Neural crest cell (in vitro differentiated cells): ENCODE measurements at regions not wholly inside any gene's neighbourhood (a gene's known extent, or its start where the extent isn't known, plus 50 kb on each side); places are given as distances from the start of the nearest gene placed in this dataset.

Source experiments
- DNase-seq: peaks from one replicate; pipeline ENCODE4 v3.0.0; 2021; ENCODE audit warnings: low read depth, mixed read lengths, low spot score
- H3K27ac Mint-ChIP-seq: one replicate; pipeline ENCODE4 v1.8.0; 2021; ENCODE audit warnings: mild to moderate bottlenecking, mixed read lengths; ENCODE audit not compliant: unreplicated experiment
- H3K27me3 Mint-ChIP-seq: 2 replicates; pipeline ENCODE4 v1.8.0; 2021; ENCODE audit warnings: low read depth, mild to moderate bottlenecking, mixed read lengths
- H3K36me3 Mint-ChIP-seq: 2 replicates; pipeline ENCODE4 v1.8.0; 2021; ENCODE audit warnings: low read depth, mild to moderate bottlenecking, mixed read lengths
- H3K4me1 Mint-ChIP-seq: 2 replicates; pipeline ENCODE4 v1.8.0; 2021; ENCODE audit warnings: mixed read lengths
- H3K4me3 Mint-ChIP-seq: one replicate; pipeline ENCODE4 v1.8.0; 2021; ENCODE audit warnings: mild to moderate bottlenecking, mixed read lengths
- H3K9me3 Mint-ChIP-seq: 2 replicates; pipeline ENCODE4 v1.8.0; 2021; ENCODE audit warnings: mixed read lengths
- TF ChIP-seq, protein P1 (sequence below): fragments of 200-600 bp; sonication (generic); conservative IDR thresholded peaks from 2 replicates; pipeline ENCODE4 v1.5.0; 2021; ENCODE audit warnings: antibody characterized with exemption, mild to moderate bottlenecking

DNA sequence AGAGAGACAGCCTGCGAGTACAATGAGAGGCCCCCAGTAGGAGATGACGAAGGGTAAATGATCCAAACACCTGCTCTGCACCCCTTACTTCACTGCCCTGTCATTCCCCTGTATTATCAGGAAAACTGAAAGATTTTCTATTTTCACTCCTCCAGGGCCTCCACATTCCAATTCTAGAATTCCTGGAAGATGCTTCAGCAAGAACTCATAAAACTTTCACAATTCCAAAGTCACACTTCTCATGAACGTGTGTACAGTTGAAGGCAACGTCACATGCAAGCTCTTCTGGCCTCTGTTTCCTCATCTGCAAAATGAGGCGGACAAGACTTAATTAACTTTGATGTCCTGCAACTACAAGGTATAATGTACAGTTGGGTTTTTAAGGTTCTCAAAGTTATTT lies 62.8 kb upstream of the SPATA12 start:
- no peaks in the 10 kb centered on the region for H3K27me3 Mint-ChIP-seq
- H3K4me1 Mint-ChIP-seq, result peaks cover 15% of the 10 kb centered on the region
- H3K9me3 Mint-ChIP-seq, result no peaks in the 10 kb centered on the region
- TF ChIP-seq, protein P1, sequence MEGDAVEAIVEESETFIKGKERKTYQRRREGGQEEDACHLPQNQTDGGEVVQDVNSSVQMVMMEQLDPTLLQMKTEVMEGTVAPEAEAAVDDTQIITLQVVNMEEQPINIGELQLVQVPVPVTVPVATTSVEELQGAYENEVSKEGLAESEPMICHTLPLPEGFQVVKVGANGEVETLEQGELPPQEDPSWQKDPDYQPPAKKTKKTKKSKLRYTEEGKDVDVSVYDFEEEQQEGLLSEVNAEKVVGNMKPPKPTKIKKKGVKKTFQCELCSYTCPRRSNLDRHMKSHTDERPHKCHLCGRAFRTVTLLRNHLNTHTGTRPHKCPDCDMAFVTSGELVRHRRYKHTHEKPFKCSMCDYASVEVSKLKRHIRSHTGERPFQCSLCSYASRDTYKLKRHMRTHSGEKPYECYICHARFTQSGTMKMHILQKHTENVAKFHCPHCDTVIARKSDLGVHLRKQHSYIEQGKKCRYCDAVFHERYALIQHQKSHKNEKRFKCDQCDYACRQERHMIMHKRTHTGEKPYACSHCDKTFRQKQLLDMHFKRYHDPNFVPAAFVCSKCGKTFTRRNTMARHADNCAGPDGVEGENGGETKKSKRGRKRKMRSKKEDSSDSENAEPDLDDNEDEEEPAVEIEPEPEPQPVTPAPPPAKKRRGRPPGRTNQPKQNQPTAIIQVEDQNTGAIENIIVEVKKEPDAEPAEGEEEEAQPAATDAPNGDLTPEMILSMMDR, result no peak
- H3K27ac Mint-ChIP-seq, result no peak overlapping the region
- H3K36me3 Mint-ChIP-seq, result no peaks in the 10 kb centered on the region
- DNase-seq, result no peak
- no peak overlapping the region for H3K4me3 Mint-ChIP-seq

DNA sequence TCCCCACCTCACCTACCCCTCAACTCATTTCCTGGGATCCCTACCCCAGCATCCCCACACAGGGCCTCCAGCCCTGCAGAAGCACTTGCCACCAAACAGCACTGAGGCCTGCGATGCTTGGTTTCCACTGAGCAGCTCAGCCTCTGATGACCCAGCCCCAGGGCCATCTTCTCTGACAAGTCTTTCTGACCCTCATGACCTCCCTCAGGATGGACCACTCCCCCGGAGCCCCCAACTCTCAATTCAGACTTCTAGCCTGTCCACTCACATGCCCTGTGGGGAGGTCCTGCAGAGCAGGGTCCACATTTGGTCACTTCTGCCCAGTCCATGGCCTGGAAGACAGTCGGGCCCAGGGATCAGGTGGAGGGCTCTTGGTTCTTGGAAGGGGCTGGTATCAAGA lies 63.4 kb upstream of the SPATA12 start:
- DNase-seq, result no peak
- H3K27ac Mint-ChIP-seq, result no peak overlapping the region
- H3K36me3 Mint-ChIP-seq, result no peaks in the 10 kb centered on the region
- H3K4me1 Mint-ChIP-seq, result peaks cover 15% of the 10 kb centered on the region
- no peak overlapping the region for H3K4me3 Mint-ChIP-seq
- H3K27me3 Mint-ChIP-seq, result no peaks in the 10 kb centered on the region
- TF ChIP-seq, protein P1, result no peak
- no peaks in the 10 kb centered on the region for H3K9me3 Mint-ChIP-seq

DNA sequence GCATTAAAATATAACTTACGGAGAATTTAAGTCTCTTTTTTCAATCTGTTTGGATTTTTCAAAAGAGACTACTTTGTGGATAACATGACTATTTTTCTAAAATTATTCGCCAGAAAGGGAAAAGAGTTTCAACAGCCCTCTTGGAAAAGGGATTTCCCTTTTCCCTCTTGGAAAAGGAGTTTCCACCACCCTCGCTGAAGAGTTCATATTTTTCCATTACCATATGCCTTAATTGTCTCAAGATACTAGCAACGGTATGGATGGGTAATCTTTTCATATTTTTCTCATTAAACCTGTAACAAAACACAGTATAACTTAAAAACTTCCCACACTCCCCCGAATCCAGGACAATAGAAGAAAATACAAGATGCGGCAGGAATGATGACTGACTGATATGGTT lies 66.1 kb upstream of the SPATA12 start:
- Mint-ChIP-seq H3K36me3 (no peaks in the 10 kb centered on the region), H3K9me3 (no peaks in the 10 kb centered on the region), H3K4me1 (peaks cover 19% of the 10 kb centered on the region), H3K27ac (no peak overlapping the region), H3K4me3 (no peak overlapping the region), H3K27me3 (peaks cover 13% of the 10 kb centered on the region)
- no peak for DNase-seq
- TF ChIP-seq, protein P1, result no peak

DNA sequence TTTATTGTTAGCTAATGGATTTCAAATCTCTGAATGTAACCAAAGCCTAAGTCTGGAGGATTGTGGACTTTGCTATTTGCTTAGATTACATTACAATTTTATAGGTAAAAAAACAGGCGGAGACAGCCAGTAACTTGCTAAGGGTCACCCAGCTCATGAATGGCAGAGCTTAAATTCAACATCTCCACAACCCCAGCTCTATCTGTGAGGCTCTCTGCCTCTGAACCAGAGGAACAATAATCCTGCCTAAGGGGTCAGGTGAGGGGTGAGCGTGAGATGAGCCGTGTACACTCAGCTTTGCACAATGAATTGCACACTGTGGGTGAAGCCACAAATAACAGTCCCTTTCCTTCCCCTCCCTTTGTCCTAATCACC lies 69.8 kb upstream of the SPATA12 start:
- peaks cover 14% of the 10 kb centered on the region for H3K4me1 Mint-ChIP-seq
- H3K27ac Mint-ChIP-seq, result peak overlapping the region; percentile 20
- TF ChIP-seq, protein P1, result no peak
- no peak overlapping the region for H3K4me3 Mint-ChIP-seq
- H3K27me3 Mint-ChIP-seq, result peaks cover 15% of the 10 kb centered on the region
- no peaks in the 10 kb centered on the region for H3K9me3 Mint-ChIP-seq
- H3K36me3 Mint-ChIP-seq, result no peaks in the 10 kb centered on the region
- no peak for DNase-seq

DNA sequence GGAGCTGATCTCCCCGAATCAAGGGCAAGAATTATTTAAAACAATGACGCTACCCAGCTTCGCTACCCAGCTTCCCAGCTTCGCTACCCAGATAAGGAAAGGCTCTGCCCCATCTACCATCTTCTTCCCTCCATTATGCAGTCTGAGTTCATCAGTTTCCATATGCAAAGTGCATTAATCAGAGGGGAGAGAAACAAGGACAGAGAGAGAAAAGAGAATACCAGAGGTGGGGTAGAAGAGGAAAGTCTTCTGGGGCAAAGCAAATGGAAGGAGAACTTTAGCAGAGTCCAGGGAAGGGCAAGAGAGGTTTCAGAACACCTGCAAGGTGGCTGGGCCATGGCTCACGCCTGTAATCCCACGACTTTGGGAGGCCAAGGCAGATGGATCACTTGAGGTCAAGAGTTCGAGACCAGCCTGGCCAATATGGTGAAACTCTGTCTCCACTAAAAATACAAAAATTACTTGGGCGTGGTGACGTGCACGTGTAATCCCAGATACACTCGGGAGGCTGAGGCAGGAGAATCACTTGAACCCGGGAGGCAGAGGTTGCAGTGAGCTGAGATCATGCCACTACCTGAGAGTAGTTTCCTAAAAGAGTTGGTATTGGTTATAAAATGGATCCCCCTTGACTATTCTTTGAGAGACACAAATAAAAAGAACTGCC lies 70.4 kb upstream of the SPATA12 start:
- H3K9me3 Mint-ChIP-seq, result no peaks in the 10 kb centered on the region
- DNase-seq, result no peak
- peaks cover 15% of the 10 kb centered on the region for H3K27me3 Mint-ChIP-seq
- no peaks in the 10 kb centered on the region for H3K36me3 Mint-ChIP-seq
- no peak overlapping the region for H3K27ac Mint-ChIP-seq
- peaks cover 9% of the 10 kb centered on the region for H3K4me1 Mint-ChIP-seq
- no peak overlapping the region for H3K4me3 Mint-ChIP-seq
- TF ChIP-seq, protein P1, result no peak
